HL-60 (cell line): ENCODE measurements at regions not wholly inside any gene's neighbourhood (a gene's known extent, or its start where the extent isn't known, plus 50 kb on each side); places are given as distances from the start of the nearest gene placed in this dataset.

Source experiments
- GABPA ChIP-seq: IDR thresholded peaks from 2 replicates; pipeline ENCODE4 v1.6.1; 2012; ENCODE audit warnings: low read depth
- POLR2AphosphoS5 ChIP-seq: IDR thresholded peaks from 2 replicates; pipeline ENCODE4 v1.6.1; 2012; ENCODE audit warnings: low read depth
- SPI1 ChIP-seq: IDR thresholded peaks from 2 replicates; pipeline ENCODE4 v1.6.1; 2012; ENCODE audit warnings: low read depth, mild to moderate bottlenecking, borderline replicate concordance
- TF ChIP-seq, protein P1 (sequence below): IDR thresholded peaks from one replicate; pipeline ENCODE4 v1.5.1; 2011; ENCODE audit warnings: low read length, control low read depth, inconsistent platforms; ENCODE audit not compliant: insufficient read depth
- TF ChIP-seq, protein P2 (sequence below): IDR thresholded peaks from 2 replicates; pipeline ENCODE4 v1.6.1; 2012; ENCODE audit warnings: low read depth; ENCODE audit not compliant: insufficient replicate concordance

DNA sequence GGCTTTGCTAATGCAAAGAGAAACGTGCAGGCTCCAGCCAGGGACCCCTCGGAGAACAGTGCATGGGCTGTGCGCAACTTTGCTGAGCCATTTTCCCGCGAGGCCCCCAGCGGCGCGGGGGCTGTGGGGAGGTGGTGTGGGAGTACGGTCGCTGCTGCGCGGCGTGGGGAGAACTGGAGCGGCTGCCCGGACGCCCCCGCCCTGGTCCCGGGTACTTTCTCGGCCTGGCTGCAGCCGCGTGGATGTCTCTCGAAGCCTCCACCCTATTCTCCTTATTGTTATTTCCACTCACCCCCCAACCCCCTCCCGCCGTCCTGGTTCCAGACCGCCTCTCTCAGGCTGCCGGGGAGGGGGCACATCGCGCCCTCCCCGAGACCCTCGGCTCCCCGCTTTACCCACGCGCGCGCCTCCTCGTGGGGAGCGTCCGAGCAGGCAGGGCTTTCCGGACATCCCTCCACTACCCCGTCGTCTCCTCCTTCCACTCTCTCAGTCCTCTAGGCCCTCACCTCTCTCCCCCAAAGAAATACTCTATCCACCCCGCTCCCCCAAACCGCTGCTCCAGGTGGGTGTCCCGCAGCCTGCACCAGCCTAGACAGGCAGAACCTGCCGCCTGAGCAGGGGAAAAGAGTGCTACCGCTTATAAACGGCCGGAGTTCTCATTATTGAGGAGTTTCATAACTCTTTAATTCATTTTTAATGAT is 68.6 kb upstream of the TBCA start:
- TF ChIP-seq, protein P1, sequence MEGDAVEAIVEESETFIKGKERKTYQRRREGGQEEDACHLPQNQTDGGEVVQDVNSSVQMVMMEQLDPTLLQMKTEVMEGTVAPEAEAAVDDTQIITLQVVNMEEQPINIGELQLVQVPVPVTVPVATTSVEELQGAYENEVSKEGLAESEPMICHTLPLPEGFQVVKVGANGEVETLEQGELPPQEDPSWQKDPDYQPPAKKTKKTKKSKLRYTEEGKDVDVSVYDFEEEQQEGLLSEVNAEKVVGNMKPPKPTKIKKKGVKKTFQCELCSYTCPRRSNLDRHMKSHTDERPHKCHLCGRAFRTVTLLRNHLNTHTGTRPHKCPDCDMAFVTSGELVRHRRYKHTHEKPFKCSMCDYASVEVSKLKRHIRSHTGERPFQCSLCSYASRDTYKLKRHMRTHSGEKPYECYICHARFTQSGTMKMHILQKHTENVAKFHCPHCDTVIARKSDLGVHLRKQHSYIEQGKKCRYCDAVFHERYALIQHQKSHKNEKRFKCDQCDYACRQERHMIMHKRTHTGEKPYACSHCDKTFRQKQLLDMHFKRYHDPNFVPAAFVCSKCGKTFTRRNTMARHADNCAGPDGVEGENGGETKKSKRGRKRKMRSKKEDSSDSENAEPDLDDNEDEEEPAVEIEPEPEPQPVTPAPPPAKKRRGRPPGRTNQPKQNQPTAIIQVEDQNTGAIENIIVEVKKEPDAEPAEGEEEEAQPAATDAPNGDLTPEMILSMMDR, result no peak
- no peak for TF ChIP-seq SPI1
- TF ChIP-seq POLR2AphosphoS5, result no peak
- no peak for TF ChIP-seq GABPA
- TF ChIP-seq, protein P2, sequence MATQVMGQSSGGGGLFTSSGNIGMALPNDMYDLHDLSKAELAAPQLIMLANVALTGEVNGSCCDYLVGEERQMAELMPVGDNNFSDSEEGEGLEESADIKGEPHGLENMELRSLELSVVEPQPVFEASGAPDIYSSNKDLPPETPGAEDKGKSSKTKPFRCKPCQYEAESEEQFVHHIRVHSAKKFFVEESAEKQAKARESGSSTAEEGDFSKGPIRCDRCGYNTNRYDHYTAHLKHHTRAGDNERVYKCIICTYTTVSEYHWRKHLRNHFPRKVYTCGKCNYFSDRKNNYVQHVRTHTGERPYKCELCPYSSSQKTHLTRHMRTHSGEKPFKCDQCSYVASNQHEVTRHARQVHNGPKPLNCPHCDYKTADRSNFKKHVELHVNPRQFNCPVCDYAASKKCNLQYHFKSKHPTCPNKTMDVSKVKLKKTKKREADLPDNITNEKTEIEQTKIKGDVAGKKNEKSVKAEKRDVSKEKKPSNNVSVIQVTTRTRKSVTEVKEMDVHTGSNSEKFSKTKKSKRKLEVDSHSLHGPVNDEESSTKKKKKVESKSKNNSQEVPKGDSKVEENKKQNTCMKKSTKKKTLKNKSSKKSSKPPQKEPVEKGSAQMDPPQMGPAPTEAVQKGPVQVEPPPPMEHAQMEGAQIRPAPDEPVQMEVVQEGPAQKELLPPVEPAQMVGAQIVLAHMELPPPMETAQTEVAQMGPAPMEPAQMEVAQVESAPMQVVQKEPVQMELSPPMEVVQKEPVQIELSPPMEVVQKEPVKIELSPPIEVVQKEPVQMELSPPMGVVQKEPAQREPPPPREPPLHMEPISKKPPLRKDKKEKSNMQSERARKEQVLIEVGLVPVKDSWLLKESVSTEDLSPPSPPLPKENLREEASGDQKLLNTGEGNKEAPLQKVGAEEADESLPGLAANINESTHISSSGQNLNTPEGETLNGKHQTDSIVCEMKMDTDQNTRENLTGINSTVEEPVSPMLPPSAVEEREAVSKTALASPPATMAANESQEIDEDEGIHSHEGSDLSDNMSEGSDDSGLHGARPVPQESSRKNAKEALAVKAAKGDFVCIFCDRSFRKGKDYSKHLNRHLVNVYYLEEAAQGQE, result no peak
